ENCODE measurements at regions not wholly inside any gene's neighbourhood (a gene's known extent, or its start where the extent isn't known, plus 50 kb on each side); places are given as distances from the start of the nearest gene placed in this dataset.
"Not testable (repeated sequence)": the region's sequence is repeated elsewhere in the genome, so short reads cannot be mapped to it uniquely, and the experiment has no call there.

DNA sequence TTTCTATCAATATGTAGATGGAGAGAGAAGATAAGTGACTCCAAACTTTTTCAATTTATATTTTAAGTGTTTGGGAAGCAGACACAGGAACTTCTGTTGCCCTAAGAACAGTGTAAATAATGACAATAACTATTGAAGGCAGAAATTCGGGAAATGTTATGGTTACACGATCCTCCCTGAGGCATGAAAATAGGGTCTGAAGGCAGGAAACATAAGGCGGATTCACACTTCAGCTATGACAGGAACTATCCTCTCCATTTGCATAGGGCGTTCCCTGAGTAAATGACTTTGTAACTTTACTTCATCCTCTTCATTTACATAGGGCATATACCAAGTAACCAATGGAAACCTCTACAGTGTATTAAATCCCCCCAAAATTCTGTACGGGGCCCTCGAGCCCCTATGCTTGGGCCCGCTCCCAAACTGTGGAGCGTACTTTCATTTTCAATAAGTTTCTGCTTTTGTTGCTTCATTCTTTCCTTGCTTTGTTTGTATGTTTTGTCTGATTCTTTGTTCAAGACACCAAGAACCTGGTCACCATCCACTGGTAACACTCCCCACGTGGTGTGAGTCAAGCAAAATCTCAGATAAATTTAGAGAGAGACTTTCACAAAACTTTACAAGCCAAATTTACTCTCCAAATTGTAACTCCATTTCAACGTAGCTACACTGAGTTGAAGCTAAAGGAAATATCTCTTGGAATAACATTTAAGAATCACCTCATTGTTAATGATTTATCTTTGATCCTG, 2504.3 kb downstream of the ARAP2 start:
- no peak for DNase-seq (ENCODE audit: low read depth in 2 of 2)

DNA sequence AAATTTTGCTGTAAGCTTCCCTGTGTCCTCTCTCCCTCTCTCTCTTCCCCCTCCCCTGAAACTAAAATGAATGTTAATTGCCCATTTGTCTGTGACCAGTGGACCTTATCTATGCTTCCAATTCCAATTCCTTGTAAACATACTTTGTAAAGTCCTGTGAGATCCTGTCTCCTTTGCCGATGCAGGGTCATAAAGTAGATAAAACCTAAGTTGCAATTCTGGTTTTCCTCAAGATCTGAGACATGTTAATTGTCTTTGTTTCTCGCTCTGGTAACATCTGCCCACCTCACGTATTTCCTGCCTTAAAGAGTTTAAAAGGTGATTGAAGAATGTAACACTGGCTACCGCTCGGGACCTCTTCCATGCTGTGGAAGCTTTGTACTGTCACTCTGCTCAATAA, 2503.4 kb downstream of the ARAP2 start:
- not testable (repeated sequence) for DNase-seq (ENCODE audit: low read depth in 2 of 2)

GRCh38 chr4:33746979-33747378, 2497.3 kb downstream of the ARAP2 start:
- DNase-seq (ENCODE audit: low read depth in 2 of 2), result no peak

DNA sequence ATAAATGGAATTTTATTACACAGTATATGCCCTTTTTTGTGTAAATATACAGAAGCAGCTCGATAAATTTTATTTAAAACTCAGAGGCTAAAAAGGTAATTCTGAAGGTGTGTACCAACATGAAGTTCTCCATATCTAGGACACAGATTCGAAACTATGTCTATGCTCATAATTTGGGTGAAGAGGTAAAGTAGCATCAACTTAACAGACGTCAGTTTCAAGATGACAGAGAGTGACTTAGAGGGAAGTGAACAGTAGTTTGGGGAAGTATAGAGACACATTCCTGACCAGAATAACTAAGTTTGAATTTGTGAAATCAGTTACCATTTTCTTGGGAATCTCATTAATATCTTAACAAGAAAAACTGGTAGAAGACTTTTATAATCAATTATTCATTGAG, 2493.3 kb downstream of the ARAP2 start:
- DNase-seq (ENCODE audit: low read depth in 2 of 2), result no peak

GRCh38 chr4:33772582-33772981, 2471.7 kb downstream of the ARAP2 start:
- DNase-seq (ENCODE audit: low read depth in 2 of 2), result no peak

GRCh38 chr4:33780952-33781791, 2463.1 kb downstream of the ARAP2 start:
- DNase-seq (ENCODE audit: low read depth in 2 of 2), result no peak

DNA sequence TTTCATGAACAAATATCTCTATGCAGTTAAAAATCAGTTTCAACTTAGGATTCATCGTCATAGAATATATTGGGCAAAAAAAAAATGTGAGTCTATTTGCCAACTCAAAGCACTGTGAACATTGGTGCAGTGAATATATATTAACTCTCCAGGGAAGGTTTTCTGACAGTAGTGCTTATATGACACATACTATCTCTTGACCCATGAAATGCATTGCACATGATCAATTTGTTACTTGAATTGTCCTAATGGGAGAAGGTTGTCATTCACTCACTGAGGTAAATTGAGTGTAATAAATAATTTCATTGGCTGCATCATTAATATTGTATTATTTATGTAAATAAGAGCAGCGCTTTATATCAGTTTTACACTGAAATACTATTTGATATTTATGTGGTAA, 2458.5 kb downstream of the ARAP2 start:
- DNase-seq (ENCODE audit: low read depth in 2 of 2), result no peak

GRCh38 chr4:33802578-33802977, 2441.7 kb downstream of the ARAP2 start:
- DNase-seq (ENCODE audit: low read depth in 2 of 2), result no peak

DNA sequence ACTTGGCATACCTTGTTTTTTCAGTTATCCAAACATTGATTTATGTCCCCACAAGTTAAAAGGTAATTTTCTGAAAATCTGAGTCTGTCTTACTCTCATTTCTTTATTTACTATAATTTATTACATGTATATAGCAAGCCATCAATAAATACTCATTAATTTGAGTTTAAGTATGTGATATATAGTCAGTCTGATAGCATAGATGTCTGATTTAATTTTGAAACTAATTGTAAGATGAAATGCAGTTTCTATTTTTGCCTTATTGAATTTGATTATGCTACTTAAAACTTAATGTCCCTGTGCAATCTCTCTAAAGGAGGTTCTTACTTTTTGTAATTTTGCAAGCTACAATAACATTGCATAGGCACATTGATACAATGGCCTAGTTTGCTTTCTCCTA, 2418.6 kb downstream of the ARAP2 start:
- no peak for DNase-seq (ENCODE audit: low read depth in 2 of 2)

GRCh38 chr4:33829356-33829755, 2415.0 kb downstream of the ARAP2 start:
- not testable (repeated sequence) for DNase-seq (ENCODE audit: low read depth in 2 of 2)

GRCh38 chr4:33831442-33832066, 2412.8 kb downstream of the ARAP2 start:
- no peak for DNase-seq (ENCODE audit: low read depth in 2 of 2)

- DNase-seq (ENCODE audit: low read depth in 2 of 2), result not testable (repeated sequence)
Measured at GRCh38 chr4:33835764-33836163, 2408.6 kb downstream of the ARAP2 start.

DNA sequence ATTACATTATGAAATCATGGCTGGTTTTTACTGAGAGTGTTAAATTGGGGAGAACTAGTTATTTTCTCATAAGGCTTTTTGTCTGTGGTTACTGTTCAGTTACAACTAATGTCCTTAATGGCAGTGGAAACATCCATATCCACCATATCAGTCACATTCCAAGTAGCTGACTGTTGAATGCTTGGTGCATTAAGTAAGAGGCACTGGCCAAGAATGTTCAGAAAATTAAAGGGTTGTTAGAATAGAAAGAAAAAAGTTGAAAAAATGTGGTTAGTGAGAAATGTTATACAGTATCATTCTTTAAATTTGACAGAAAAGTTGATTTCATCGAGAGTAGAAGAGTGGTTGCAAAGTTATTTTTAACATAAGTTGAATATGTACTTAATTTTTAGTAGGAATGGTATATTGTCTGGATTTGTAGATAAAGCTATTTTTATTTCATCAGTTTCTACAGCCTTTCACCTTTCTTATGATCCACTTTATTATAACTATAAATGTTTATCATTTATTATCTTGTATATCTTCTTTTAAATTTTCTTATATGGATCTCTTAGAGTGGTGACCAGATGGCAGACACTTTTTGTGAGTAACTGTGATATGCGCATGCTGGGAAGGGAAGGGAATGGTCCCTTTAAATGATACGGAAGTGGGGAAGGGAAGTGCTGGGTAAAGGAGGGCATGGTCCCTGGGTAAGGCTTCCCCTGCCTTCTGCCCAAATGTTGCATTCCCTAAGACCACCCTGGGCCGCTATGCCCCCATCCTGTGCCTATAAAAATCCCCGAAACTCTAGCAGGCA, 2407.1 kb downstream of the ARAP2 start:
- DNase-seq (ENCODE audit: low read depth in 2 of 2), result no peak

DNA sequence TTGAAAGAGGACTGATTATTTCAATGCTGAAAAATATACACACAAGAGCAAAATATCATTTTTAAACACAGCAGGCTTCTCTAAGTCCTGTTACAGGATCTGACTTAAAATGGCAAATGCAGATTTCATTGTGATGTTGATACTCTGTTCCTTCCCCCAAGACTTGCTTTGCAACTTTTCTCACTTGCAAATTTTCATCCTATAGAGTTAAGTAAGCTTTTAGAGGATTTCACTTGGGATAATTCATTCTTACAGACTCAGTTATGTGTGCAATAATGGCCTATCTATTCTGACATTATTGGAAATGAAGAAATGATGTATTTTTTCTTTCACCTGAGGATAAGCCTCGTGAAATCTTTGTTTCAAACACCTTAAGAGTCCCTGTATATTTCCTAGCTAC, 2403.2 kb downstream of the ARAP2 start:
- no peak for DNase-seq (ENCODE audit: low read depth in 2 of 2)

- DNase-seq (ENCODE audit: low read depth in 2 of 2), result no peak
Measured at GRCh38 chr4:33850371-33850902, 2393.9 kb downstream of the ARAP2 start.

- DNase-seq (ENCODE audit: low read depth in 2 of 2), result not testable (repeated sequence)
Measured at GRCh38 chr4:33853670-33854069, 2390.6 kb downstream of the ARAP2 start.

DNA sequence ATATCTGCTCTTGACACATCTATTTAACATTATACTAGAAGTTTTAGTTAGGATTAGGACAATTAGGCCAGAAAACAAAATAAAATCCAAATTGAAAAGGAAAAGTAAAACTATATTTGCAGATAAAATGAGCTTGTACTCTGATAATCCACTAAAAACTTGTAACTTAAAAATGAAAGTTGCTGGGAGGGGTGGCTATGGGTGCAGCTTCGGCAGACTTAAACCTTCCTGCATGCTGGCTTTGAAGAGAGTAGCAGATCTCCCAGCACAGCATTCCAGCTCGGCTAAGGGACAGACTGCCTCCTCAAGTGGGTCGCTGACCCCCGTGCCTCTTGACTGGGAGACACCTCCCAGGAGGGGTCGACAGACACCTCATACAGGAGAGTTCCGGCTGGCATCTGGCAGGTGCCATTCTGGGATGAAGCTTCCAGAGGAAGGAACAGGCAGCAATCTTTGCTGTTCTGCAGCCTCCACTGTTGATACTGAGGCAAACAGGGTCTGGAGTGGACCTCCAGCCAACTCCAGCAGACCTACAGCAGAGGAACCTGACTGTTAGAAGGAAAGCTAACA, 2379.9 kb downstream of the ARAP2 start:
- DNase-seq (ENCODE audit: low read depth in 2 of 2), result no peak

DNA sequence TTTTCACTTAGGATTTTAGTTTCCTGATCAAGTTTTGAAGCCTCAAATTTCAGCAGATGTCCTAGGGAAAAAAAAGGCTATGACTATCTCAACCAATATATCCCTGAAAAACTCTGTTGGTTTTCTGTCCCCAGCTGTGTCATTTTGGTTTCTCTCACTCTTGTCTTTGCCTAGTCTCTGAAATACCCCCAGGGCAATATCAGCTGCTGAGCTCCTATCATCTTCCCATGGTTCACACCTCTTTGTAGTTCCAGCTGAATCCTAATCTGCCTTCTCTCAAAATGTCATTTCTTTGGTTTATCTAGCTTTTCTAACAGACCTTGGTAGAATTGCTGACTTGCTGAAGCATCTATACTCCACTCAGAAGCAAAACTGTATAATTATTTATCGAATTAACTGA, 2370.5 kb downstream of the ARAP2 start:
- no peak for DNase-seq (ENCODE audit: low read depth in 2 of 2)

GRCh38 chr4:33878710-33879109, 2365.6 kb downstream of the ARAP2 start:
- DNase-seq (ENCODE audit: low read depth in 2 of 2), result no peak

GRCh38 chr4:33881176-33881575, 2363.1 kb downstream of the ARAP2 start:
- no peak for DNase-seq (ENCODE audit: low read depth in 2 of 2)

All from stimulated activated CD8-positive, alpha-beta memory T cell treated with anti-CD3 and anti-CD28 coated beads, Interleukin-2, amount 100 ng/mL, for 48 hours (primary cell).